ENCODE measurements at regions not wholly inside any gene's neighbourhood (a gene's known extent, or its start where the extent isn't known, plus 50 kb on each side); places are given as distances from the start of the nearest gene placed in this dataset.

DNA sequence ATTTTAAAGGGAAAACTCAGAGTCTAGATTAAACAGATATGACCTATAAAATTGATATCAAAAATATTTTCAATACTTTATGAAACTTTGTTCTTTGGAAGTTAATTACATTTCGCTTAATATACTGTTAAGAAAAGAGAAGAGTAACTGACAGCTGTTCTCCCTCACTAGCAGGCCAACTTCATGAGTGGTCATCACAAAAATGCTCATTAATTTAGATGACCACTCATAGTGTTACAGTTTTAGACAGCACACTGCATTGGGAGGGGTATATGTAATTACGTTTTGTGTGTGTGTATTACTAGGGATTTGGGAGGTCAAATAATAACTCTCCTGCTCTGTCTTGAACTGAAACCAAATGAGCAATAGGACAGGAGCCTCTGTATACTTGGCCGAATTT lies 80.2 kb upstream of the EDNRA start:
- no peaks in the 10 kb centered on the region for H3K4me1 Mint-ChIP-seq
- TF ChIP-seq, protein P1, sequence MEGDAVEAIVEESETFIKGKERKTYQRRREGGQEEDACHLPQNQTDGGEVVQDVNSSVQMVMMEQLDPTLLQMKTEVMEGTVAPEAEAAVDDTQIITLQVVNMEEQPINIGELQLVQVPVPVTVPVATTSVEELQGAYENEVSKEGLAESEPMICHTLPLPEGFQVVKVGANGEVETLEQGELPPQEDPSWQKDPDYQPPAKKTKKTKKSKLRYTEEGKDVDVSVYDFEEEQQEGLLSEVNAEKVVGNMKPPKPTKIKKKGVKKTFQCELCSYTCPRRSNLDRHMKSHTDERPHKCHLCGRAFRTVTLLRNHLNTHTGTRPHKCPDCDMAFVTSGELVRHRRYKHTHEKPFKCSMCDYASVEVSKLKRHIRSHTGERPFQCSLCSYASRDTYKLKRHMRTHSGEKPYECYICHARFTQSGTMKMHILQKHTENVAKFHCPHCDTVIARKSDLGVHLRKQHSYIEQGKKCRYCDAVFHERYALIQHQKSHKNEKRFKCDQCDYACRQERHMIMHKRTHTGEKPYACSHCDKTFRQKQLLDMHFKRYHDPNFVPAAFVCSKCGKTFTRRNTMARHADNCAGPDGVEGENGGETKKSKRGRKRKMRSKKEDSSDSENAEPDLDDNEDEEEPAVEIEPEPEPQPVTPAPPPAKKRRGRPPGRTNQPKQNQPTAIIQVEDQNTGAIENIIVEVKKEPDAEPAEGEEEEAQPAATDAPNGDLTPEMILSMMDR (conservative IDR thresholded peaks at IDR 0.05): no peak
- Histone ChIP-seq H2AK5ac (ENCODE audit: insufficient read length, low read length) (no peak overlapping the region), H3K27me3 (ENCODE audit: insufficient read depth, low read length) (no peaks in the 10 kb centered on the region), H3K9ac (ENCODE audit: extremely low read depth, insufficient read length, low read length) (no peak overlapping the region), H3K23ac (ENCODE audit: insufficient read length, low read depth, low read length) (no peak overlapping the region), H3K79me2 (ENCODE audit: insufficient read depth, low read length) (no peaks in the 10 kb centered on the region), H3K4me1 (ENCODE audit: insufficient read depth, low read length) (no peaks in the 10 kb centered on the region), H2BK5ac (ENCODE audit: insufficient read length, low read length) (no peak overlapping the region), H4K8ac (replicated peaks; ENCODE audit: insufficient read length, low read depth, low read length) (no peak overlapping the region), H3K9me3 (ENCODE audit: control insufficient read depth, low read depth, low read length) (no peaks in the 10 kb centered on the region), H2AFZ (ENCODE audit: low read length) (no peak overlapping the region), H2BK12ac (ENCODE audit: insufficient read length, low read depth, low read length) (no peak overlapping the region), H3K4ac (ENCODE audit: low read depth, low read length) (no peak overlapping the region), H3K23me2 (ENCODE audit: insufficient read length, low read depth, low read length, poor library complexity, severe bottlenecking) (no peaks in the 10 kb centered on the region), H4K91ac (ENCODE audit: insufficient read length, low read depth, low read length) (no peak overlapping the region), H2BK15ac (ENCODE audit: low read depth, low read length) (no peak overlapping the region), H3K79me1 (ENCODE audit: insufficient read depth, low read depth, low read length, poor library complexity, severe bottlenecking) (no peaks in the 10 kb centered on the region), H3K14ac (ENCODE audit: insufficient read depth, low read length) (no peak overlapping the region), H3T11ph (ENCODE audit: low read length) (no peak overlapping the region), H3K56ac (ENCODE audit: insufficient read length, low read depth, low read length) (no peak overlapping the region), H2BK20ac (ENCODE audit: low read depth, low read length, poor library complexity, severe bottlenecking) (no peak overlapping the region), H3K18ac (ENCODE audit: insufficient read length, low read depth, low read length) (no peak overlapping the region), H3K27ac (ENCODE audit: insufficient read length, low read depth, low read length) (no peak overlapping the region), H4K5ac (ENCODE audit: insufficient read length, low read depth, low read length) (no peak overlapping the region), H3K4me2 (ENCODE audit: insufficient read depth, insufficient read length, low read length) (no peak overlapping the region), H4K20me1 (ENCODE audit: control insufficient read depth, insufficient read depth, insufficient read length) (no peaks in the 10 kb centered on the region), H2BK120ac (ENCODE audit: low read depth, low read length, poor library complexity, severe bottlenecking) (no peak overlapping the region)
- H3K4me3 Mint-ChIP-seq: no peak overlapping the region
- H3K36me3 Mint-ChIP-seq (ENCODE audit: insufficient read depth in 1 of 3, low read depth in 3 of 3): peaks cover 0 to 2% (median 0%) of the 10 kb centered on the region in 3 experiments; a peak in 2 of 7 replicates
- no peaks in the 10 kb centered on the region for H3K27me3 Mint-ChIP-seq (ENCODE audit: low read depth)
- H3K9me3 Mint-ChIP-seq: peaks cover 14 to 17% of the 10 kb centered on the region in 2 experiments; a peak in 4 of 5 replicates
- WGBS (ENCODE audit: extremely low coverage, insufficient read length, low lambda C conversion rate): no CpG with 5 or more reads among the region's 3 CpGs
- H3K27ac Mint-ChIP-seq: no peak overlapping the region
- no peak for DNase-seq

Data from H9 (cell line).